ENCODE measurements at regions not wholly inside any gene's neighbourhood (a gene's known extent, or its start where the extent isn't known, plus 50 kb on each side); places are given as distances from the start of the nearest gene placed in this dataset.

DNA sequence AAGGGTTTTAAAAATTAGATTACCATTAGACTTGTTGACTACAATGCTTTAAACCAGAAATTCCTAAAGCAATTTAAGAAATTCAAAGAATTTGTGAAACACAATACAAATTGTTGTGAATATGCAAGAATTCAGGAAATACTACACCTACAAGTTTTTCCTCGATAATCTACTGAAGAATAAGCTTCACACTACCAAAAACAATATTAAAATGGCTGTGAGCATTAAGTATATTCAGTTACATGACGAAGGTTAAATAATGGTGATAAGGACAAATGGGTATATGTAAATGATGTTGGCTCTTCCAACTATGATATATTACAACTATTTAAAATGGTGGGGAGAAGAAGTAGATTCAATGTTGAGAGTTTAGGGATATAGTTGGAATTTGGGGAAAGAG, 111.1 kb upstream of the HTR2C start:
- TF ChIP-seq EZH2phosphoT487 (IDR thresholded peaks at IDR 0.05; ENCODE audit: insufficient read depth, low read depth): no peak
- no peak for TF ChIP-seq EZH2 (IDR thresholded peaks at IDR 0.05; ENCODE audit: insufficient read depth, poor library complexity, severe bottlenecking)
